Mesodermal cell (in vitro differentiated cells): ENCODE measurements at regions not wholly inside any gene's neighbourhood (a gene's known extent, or its start where the extent isn't known, plus 50 kb on each side); places are given as distances from the start of the nearest gene placed in this dataset.
"Not testable (repeated sequence)": the region's sequence is repeated elsewhere in the genome, so short reads cannot be mapped to it uniquely, and the experiment has no call there.

ENCODE experiments used
- H3K27ac ChIP-seq: 2 replicates; pipeline ENCODE4 v1.7.0; 2013; ENCODE audit warnings: mild to moderate bottlenecking, low read depth, low read length, moderate library complexity; ENCODE audit not compliant: severe bottlenecking
- H3K36me3 ChIP-seq: 2 replicates; pipeline ENCODE4 v1.7.1; 2013; ENCODE audit warnings: mild to moderate bottlenecking, low read length, moderate library complexity; ENCODE audit not compliant: control insufficient read depth, insufficient read depth
- H3K4me1 ChIP-seq: one replicate; pipeline ENCODE4 v1.7.1; 2013; ENCODE audit warnings: mild to moderate bottlenecking, low read length; ENCODE audit not compliant: insufficient read depth, control insufficient read depth, poor library complexity, severe bottlenecking
- H3K4me3 ChIP-seq: 2 replicates; pipeline ENCODE4 v1.7.0; 2013; ENCODE audit warnings: low read length, control low read depth, mild to moderate bottlenecking; ENCODE audit not compliant: insufficient read depth, poor library complexity, severe bottlenecking; ENCODE audit errors: extremely low read depth
- H3K9me3 ChIP-seq: 2 replicates; pipeline ENCODE4 v1.7.1; 2013; ENCODE audit warnings: mild to moderate bottlenecking, low read length, moderate library complexity; ENCODE audit not compliant: control insufficient read depth
- WGBS, 2 experiments: methylation state at CpG; one replicate each; pipeline ENCODE4 v1.1.5; 2013; ENCODE audit warnings: missing lambda C conversion rate in 2 of 2; ENCODE audit not compliant: insufficient coverage in 2 of 2; 5-methylcytosine and 5-hydroxymethylcytosine counted together

DNA sequence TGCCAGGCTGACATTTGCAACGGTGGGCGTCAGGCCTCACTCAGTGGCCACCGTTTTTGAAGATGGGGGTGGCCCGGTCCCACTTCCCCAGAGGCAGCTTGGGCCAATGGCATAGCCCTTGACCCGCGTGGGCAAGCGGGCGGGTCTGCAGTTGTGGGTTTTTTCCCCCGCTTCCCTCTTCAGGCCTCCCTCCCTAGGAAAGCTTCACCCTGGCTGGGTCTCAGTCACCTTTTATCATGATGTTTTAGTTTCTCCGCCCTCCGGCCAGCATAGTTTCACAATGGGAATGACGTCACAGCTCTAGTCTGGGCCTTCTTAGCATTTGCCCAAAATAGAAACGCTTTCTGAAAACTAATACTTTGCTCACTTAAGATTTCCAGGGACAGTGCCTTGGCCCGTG is 3909.3 kb upstream of the OR11H1 start:
- 80 to 87% methylated on average over 13 of the region's 14 CpGs for WGBS, 2 experiments
- not testable (repeated sequence) for H3K36me3 ChIP-seq, H3K27ac ChIP-seq, H3K4me3 ChIP-seq, H3K4me1 ChIP-seq
- H3K9me3 ChIP-seq: peaks cover 82% of the 10 kb centered on the region

DNA sequence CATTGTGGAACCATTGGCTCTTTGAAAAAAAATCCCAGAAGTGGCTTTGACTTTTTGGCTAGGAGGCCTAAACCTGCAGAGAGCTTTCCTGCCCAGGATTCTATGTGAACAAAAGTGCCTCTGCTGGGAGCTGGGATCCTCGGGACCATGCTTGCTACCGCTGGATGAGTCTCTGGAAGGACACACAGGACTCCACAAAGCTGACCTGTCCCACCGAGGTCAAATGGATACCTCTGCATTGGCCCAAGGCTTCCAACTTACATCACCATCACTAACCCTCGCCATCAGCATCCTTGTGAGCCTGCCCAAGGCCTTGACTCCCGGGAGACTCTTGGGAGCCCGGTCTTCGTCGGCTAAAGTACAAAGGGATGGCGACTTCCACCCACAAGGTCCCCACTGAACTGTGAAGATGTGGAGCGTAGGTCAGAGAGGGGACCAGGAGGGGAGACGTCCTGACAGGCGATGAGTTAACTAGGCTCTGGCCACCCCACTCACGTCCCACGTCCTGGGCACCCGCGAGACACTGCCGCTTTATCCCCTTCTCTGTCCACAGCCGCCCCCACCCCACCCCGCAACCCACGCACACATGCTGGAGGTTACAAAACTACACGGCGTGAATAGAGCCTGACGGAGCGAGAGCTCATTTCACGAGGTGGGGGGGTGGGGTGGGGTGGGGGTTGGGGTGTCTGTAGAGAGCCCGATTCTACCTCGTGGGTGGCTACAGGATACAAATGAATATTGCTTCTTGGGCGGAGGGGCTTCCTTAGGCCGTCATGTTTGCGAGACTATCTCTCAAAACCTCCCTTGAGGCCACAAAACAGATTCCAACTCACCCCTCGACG is 3906.8 kb upstream of the OR11H1 start:
- H3K4me3 ChIP-seq, H3K36me3 ChIP-seq, H3K4me1 ChIP-seq, H3K27ac ChIP-seq: not testable (repeated sequence)
- 74 to 78% methylated on average over 22 to 24 of the region's 32 CpGs for WGBS, 2 experiments
- peaks cover 81% of the 10 kb centered on the region for H3K9me3 ChIP-seq

DNA sequence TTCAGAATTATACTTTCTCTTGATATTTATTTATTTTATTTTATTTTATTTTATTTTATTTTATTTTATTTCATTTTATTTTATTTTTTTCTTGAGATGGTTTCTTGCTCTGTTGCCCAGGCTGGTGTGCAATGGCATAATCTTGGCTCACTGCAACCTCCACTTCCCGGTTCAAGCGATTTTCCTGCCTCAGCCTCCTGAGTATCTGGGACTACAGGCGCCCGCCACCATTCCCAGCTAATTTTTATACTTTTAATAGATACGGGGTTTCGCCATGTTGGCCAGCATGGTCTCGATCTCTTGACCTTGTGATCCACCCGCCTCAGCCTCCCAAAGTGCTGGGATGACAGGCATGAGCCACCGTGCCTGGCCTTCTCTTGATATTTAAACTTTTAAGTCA is 3905.2 kb upstream of the OR11H1 start:
- H3K36me3 ChIP-seq, H3K4me3 ChIP-seq, H3K27ac ChIP-seq, H3K4me1 ChIP-seq: not testable (repeated sequence)
- WGBS, 2 experiments: 71 to 79% methylated on average over 8 to 9 of the region's 9 CpGs
- peaks cover 79% of the 10 kb centered on the region for H3K9me3 ChIP-seq

DNA sequence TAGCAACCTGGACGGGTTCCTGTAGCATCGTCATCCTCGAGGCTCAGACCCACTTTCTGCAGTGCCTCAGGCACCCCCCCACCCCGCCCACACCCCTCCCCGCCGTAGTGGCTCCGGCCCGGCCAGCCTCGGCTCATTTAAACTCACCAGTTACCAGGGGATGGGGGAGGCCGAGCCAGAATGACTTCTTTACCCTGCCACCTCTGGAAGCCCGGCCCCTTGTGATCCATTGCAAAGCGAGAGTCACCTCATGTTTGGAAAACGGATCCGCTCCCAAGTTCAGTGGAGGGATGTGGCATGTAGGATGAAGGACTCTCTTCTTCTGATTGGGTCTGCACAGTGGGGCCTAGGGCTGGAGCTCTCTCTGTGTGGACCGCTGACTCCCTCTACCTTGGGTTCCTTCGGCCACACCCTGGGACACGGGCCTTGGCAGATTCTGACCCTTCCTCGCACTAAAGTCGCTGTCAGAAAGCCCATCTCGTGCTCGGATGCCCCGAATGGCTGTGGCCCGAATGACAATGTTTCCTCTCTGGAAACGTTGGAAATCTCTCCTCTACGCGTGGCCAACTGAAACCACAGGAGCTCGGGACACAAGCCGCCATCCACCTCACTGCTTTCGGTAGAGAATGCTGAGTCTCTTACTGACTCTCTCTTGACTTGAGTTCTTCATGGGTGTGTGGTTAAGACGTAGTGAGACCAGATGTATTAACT is 3902.1 kb upstream of the OR11H1 start:
- H3K27ac ChIP-seq, H3K4me1 ChIP-seq, H3K36me3 ChIP-seq, H3K4me3 ChIP-seq: not testable (repeated sequence)
- WGBS, 2 experiments: 80 to 83% methylated on average over 27 to 29 of the region's 30 CpGs
- peaks cover 86% of the 10 kb centered on the region for H3K9me3 ChIP-seq

DNA sequence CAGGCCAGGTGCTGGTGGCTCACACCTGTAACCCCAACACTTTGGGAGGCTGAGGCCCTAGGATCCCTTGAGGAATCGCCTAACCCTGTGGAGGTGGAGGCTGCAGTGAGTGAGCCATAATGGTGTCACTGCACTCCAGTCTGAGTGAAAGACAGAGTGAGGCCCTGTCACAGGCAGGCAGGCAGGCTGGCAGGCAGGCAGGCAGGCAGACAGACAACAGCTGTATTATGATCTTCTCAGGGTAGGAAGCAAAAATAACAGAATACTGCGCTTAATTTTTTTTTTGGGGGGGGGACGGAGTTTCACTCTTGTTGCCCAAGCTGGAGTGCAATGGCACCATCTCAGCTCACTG is 3901.6 kb upstream of the OR11H1 start:
- 69 to 77% methylated on average over 3 of the region's 3 CpGs for WGBS, 2 experiments
- H3K4me3 ChIP-seq: no peak overlapping the region

DNA sequence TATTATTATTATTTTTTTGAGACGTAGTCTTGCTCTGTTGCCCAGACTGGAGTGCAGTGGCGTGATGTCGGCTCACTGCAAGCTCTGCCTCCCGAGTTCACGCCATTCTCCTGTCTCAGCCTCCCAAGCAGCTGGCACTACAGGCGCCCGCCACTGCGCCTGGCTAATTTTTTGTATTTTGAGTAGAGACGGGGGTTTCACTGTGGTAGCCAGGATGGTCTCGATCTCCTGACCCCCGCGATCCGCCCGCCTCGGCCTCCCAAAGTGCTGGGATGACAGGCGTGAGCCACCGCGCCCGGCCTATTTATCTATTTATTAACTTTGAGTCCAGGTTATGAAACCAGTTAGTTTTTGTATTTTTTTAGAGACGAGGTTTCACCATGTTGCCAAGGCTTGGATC is 3901.0 kb upstream of the OR11H1 start:
- WGBS, 2 experiments: 89 to 93% methylated on average over 15 to 20 of the region's 20 CpGs
- H3K4me1 ChIP-seq, H3K27ac ChIP-seq, H3K4me3 ChIP-seq, H3K36me3 ChIP-seq: not testable (repeated sequence)
- peaks cover 80% of the 10 kb centered on the region for H3K9me3 ChIP-seq

More for the DNA sequence above, 3901.6 kb upstream of the OR11H1 start:
- H3K27ac ChIP-seq: no peak overlapping the region
- H3K9me3 ChIP-seq: peaks cover 86% of the 10 kb centered on the region
- H3K4me1 ChIP-seq: no peaks in the 10 kb centered on the region
- H3K36me3 ChIP-seq: no peaks in the 10 kb centered on the region

DNA sequence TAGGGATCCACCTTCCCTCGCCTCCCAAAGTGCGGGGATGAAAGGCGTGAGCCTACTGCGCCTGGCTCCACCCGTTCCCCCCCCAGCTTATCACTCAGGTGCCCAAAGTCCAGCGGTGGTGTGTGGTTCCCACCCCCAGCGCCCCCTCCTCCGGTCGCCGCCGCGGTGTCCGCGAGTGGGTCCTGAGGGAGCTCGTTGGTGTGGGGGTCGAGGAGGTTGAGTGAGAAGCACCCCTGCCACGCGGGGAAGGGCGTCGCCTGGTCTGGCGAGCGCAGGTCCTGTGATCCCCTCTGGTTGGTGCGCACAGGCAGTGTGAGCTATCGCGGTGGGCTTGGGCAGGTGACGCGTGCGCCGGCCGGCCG is 3900.6 kb upstream of the OR11H1 start:
- Histone ChIP-seq H3K36me3 (no peaks in the 10 kb centered on the region), H3K27ac (no peak overlapping the region), H3K4me3 (no peak overlapping the region), H3K4me1 (no peaks in the 10 kb centered on the region), H3K9me3 (peaks cover 78% of the 10 kb centered on the region)
- WGBS, 2 experiments: 85 to 87% methylated on average over 29 to 31 of the region's 31 CpGs

DNA sequence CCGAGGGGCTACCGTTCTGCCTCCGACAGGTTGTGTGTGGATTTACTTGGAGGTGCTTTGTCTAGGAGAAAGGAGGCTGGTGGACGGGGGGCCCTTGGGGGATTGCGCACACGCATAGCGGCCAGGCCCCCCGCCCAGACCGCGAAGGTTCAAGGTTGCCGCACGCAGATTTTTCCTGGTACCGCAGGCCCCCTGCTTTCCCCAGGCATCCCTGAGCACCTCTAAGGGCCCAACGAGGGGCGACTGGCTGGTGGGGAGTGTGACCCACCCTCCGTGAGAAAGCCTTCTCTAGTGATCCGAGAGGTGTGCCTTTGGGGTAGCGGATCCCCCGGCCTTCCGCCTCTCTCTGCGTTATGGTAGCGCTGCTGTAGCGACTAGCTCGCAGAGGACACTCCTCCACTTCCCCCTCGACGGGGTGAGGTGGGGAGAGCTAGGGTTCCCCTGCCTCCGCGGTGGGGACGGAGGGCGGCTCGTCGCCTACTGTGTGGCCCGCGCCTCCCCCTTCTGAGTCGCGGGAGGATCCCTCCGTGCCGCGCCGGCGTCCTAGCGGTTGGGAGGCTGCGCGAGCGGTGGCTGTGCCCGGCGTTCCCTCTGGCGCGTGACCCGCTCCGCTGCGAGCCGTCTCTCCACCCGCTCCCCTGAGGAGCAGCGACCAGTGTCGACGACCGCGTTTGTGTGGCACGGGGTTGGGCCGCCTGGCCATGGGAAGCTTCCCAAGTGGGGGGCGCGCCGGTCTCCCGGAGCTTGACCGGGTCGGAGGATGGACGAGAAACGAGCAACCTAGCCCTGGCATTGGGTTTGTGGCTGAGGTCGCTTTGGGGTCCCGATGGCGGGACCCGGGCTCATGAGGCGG is 3900.0 kb upstream of the OR11H1 start:
- Histone ChIP-seq H3K36me3 (no peaks in the 10 kb centered on the region), H3K4me1 (no peaks in the 10 kb centered on the region), H3K27ac (no peak overlapping the region), H3K4me3 (no peak overlapping the region), H3K9me3 (peaks cover 74% of the 10 kb centered on the region)
- WGBS, 2 experiments: 93% methylated on average over 71 to 74 of the region's 74 CpGs

DNA sequence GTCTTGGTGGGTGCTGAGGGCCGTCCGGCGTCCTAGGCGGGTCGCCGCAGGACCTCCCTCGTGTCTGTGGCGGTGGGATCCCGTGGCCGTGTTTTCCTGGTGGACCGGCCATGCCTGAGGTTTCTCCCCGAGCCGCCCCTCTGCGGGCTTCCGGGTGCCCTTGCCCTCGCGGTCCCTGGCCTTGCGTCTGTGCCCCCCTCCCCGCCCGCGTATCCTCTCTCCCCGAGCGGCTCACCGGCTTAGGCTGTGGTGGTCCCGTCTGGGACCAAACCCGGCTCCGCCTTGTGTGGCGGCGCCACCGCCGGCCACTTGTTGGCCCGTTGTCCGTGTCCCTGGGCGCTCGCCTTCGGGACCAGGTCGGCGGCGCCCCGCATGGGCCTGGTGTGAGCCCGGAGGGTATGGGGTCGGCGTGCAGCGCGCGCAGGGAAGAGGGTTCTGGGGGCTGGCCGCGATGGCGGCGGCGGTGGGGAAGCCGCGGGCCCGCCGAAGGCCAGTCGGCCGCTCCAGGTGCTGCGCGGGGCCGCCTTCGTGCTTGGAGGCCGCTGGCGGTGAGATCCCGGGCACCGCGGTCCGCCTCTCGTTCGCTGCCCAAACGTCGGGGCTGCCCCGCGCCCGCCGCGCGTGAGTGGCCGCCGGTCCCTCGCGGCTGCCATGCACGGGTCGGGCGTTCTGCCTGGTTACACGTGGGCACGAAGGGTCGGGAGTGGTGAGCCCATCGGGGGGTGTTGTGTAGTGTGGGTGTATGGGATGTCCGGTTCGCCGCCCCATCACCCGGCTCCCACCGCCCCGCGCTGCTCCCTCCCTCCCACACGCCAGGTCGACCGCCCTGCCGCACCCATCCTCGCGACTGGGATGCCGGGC is 3899.1 kb upstream of the OR11H1 start:
- WGBS, 2 experiments: 92% methylated on average over 102 of the region's 102 CpGs
- Histone ChIP-seq H3K4me3 (no peak overlapping the region), H3K4me1 (no peaks in the 10 kb centered on the region), H3K9me3 (peaks cover 68% of the 10 kb centered on the region), H3K36me3 (no peaks in the 10 kb centered on the region), H3K27ac (no peak overlapping the region)
